ENCODE measurements at regions not wholly inside any gene's neighbourhood (a gene's known extent, or its start where the extent isn't known, plus 50 kb on each side); places are given as distances from the start of the nearest gene placed in this dataset.
"Not testable (repeated sequence)": the region's sequence is repeated elsewhere in the genome, so short reads cannot be mapped to it uniquely, and the experiment has no call there.

DNA sequence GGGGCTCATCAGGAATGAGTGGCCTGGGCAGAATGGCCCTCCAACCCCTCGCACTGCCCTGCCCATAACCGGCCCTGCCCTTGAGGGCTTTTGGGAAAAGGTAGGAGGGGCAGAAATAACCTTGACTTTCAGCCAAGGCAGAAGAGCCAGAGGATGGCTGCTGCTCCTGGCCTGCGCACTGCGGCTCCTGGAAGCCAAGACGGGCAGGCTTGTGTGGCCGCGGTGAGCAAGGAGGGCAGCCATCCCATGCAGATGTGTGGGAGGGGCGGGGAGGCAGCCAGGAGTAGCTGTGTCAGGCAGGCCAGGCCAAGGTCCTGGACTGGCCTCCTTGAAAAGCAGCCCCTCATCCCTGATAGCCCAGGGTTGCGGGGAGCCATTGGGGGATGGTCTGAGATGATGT is 57.6 kb upstream of the URI1 start:
- no peaks in the 10 kb centered on the region for H3K36me3 Mint-ChIP-seq (ENCODE audit: low read depth, unreplicated experiment)
- no peak overlapping the region for H3K27ac Mint-ChIP-seq (ENCODE audit: unreplicated experiment)
- H3K4me1 Mint-ChIP-seq (ENCODE audit: unreplicated experiment): peaks cover 15% of the 10 kb centered on the region
- no peak overlapping the region for H3K4me3 Mint-ChIP-seq (ENCODE audit: unreplicated experiment)
- TF ChIP-seq, protein P1, sequence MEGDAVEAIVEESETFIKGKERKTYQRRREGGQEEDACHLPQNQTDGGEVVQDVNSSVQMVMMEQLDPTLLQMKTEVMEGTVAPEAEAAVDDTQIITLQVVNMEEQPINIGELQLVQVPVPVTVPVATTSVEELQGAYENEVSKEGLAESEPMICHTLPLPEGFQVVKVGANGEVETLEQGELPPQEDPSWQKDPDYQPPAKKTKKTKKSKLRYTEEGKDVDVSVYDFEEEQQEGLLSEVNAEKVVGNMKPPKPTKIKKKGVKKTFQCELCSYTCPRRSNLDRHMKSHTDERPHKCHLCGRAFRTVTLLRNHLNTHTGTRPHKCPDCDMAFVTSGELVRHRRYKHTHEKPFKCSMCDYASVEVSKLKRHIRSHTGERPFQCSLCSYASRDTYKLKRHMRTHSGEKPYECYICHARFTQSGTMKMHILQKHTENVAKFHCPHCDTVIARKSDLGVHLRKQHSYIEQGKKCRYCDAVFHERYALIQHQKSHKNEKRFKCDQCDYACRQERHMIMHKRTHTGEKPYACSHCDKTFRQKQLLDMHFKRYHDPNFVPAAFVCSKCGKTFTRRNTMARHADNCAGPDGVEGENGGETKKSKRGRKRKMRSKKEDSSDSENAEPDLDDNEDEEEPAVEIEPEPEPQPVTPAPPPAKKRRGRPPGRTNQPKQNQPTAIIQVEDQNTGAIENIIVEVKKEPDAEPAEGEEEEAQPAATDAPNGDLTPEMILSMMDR (IDR thresholded peaks at IDR 0.05; ENCODE audit: unreplicated experiment): no peak
- no peaks in the 10 kb centered on the region for H3K27me3 Mint-ChIP-seq (ENCODE audit: unreplicated experiment)
- no peaks in the 10 kb centered on the region for H3K9me3 Mint-ChIP-seq (ENCODE audit: unreplicated experiment)
- no peak for DNase-seq (ENCODE audit: low spot score)

DNA sequence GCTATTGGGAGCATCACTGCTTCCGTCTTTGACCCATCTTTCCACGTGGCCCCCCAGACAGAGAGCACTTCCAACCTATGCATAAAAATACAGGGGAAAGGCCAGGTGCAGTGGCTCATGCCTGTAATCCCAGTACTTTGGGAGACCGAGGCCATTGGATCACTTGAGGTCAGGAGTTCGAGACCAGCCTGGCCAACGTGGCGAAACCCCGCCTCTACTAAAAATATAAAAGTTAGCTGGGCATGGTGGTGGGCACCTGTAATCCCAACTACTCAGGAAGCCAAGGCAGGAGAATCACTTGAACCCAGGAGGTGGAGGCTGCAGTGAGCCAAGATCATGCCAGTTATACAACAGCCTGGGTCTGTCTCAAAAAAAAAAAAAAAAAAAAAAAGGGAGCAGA is 55.9 kb upstream of the URI1 start:
- not testable (repeated sequence) for H3K27ac Mint-ChIP-seq (ENCODE audit: unreplicated experiment)
- peaks cover 15% of the 10 kb centered on the region for H3K4me1 Mint-ChIP-seq (ENCODE audit: unreplicated experiment)

DNA sequence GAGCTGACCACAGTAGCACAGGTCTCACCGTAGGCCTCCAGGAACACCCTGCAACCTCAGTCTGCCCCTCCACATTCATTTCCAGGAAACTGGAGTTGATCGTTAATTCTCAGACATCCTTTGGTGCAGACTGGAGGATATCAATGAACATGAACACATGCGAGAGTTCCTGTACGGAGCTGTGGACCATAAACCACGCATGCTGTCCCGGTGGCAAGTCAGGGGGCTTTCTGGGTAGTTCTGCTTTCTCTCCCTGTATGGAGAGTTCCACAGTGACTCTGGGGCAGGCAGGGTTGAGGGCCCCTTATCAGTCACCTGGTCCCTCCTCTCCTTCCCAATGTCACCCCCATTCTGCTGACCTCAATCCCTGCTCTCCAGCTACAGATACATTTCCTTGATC is 55.5 kb upstream of the URI1 start:
- Mint-ChIP-seq H3K9me3 (ENCODE audit: unreplicated experiment) (no peaks in the 10 kb centered on the region), H3K4me3 (ENCODE audit: unreplicated experiment) (no peak overlapping the region), H3K4me1 (ENCODE audit: unreplicated experiment) (peaks cover 15% of the 10 kb centered on the region), H3K36me3 (ENCODE audit: low read depth, unreplicated experiment) (no peaks in the 10 kb centered on the region), H3K27me3 (ENCODE audit: unreplicated experiment) (no peaks in the 10 kb centered on the region), H3K27ac (ENCODE audit: unreplicated experiment) (no peak overlapping the region)
- TF ChIP-seq, protein P1 (IDR thresholded peaks at IDR 0.05; ENCODE audit: unreplicated experiment): no peak
- DNase-seq (ENCODE audit: low spot score): no peak

More for the DNA sequence above, 55.9 kb upstream of the URI1 start:
- not testable (repeated sequence) for H3K36me3 Mint-ChIP-seq (ENCODE audit: low read depth, unreplicated experiment); H3K9me3 Mint-ChIP-seq (ENCODE audit: unreplicated experiment); H3K4me3 Mint-ChIP-seq (ENCODE audit: unreplicated experiment); H3K27me3 Mint-ChIP-seq (ENCODE audit: unreplicated experiment); DNase-seq (ENCODE audit: low spot score)

DNA sequence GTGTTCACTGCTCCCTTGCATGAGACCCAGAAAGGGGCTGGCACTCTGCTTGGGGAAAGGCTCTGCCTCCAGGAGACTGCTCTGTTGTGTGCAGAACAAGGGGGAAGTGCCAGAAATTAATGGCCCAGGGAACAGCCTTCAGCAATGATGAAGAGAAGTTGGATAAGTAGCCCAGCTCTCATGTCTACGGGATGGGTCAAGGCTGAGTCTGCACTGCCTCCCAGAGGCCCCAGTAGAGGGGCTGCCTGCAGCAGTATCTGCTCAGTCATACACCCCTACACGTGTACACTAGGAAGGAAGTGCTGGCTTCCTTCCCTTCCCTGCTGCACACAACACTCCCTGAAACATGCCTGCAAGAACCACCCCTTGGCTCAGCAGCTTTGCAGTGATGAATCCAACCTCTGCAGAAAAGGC is 54.6 kb upstream of the URI1 start:
- TF ChIP-seq, protein P1 (IDR thresholded peaks at IDR 0.05; ENCODE audit: unreplicated experiment): no peak
- Mint-ChIP-seq H3K27me3 (ENCODE audit: unreplicated experiment) (no peaks in the 10 kb centered on the region), H3K36me3 (ENCODE audit: low read depth, unreplicated experiment) (no peaks in the 10 kb centered on the region), H3K4me3 (ENCODE audit: unreplicated experiment) (no peak overlapping the region), H3K4me1 (ENCODE audit: unreplicated experiment) (peaks cover 15% of the 10 kb centered on the region), H3K9me3 (ENCODE audit: unreplicated experiment) (no peaks in the 10 kb centered on the region), H3K27ac (ENCODE audit: unreplicated experiment) (no peak overlapping the region)
- peak; percentile 40 for DNase-seq (ENCODE audit: low spot score)

DNA sequence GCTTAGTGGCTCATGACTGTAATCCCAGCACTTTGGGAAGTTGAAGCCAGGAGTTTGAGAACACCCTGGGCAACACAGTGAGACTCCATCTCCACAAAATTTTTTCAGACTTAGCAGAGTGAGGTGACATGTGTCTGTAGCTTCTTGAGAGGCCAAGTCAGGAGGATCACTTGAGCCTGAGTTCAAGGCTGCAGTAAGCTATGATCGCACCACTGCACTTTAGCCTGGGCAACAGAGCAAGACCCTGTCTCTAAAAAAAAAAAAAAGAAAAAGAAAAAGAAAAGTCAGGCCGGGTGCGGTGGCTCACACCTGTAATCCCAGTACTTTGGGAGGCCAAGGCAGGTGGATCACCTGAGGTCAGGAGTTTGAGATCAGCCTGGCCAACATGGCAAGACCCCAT is 54.0 kb upstream of the URI1 start:
- not testable (repeated sequence) for H3K36me3 Mint-ChIP-seq (ENCODE audit: low read depth, unreplicated experiment); H3K9me3 Mint-ChIP-seq (ENCODE audit: unreplicated experiment); H3K27ac Mint-ChIP-seq (ENCODE audit: unreplicated experiment); H3K4me3 Mint-ChIP-seq (ENCODE audit: unreplicated experiment); H3K27me3 Mint-ChIP-seq (ENCODE audit: unreplicated experiment); DNase-seq (ENCODE audit: low spot score)
- H3K4me1 Mint-ChIP-seq (ENCODE audit: unreplicated experiment): peaks cover 15% of the 10 kb centered on the region

DNA sequence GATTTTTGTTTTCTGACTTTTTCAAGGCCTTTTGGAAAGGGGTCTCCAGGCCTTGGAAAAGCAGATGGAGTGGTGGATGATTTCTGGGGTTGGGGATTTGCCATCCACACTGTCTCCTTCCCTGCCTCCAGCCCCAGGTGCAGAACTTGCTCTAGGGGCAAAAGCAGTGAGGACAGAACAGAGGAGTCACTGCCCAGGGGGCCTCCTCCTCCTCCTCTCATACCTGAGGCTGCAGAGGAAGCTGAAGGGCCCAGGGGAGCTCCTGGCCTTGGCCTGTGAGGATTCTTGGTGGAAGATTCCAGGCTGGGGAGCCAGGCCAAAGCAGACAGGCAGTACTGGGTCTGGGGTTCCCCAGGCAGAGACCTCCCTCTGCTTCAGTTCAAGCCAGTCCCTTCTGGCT is 52.3 kb upstream of the URI1 start:
- Mint-ChIP-seq H3K9me3 (ENCODE audit: unreplicated experiment) (no peaks in the 10 kb centered on the region), H3K27me3 (ENCODE audit: unreplicated experiment) (no peaks in the 10 kb centered on the region), H3K4me1 (ENCODE audit: unreplicated experiment) (peaks cover 15% of the 10 kb centered on the region), H3K36me3 (ENCODE audit: low read depth, unreplicated experiment) (no peaks in the 10 kb centered on the region), H3K4me3 (ENCODE audit: unreplicated experiment) (no peak overlapping the region), H3K27ac (ENCODE audit: unreplicated experiment) (no peak overlapping the region)
- DNase-seq (ENCODE audit: low spot score): no peak
- TF ChIP-seq, protein P1 (IDR thresholded peaks at IDR 0.05; ENCODE audit: unreplicated experiment): no peak

Data from endothelial cell (in vitro differentiated cells).